Activated T-cell treated with anti-CD3 and anti-CD28 coated beads, Interleukin-2, amount 50 U/mL, for 72 hours (primary cell): ENCODE measurements at regions not wholly inside any gene's neighbourhood (a gene's known extent, or its start where the extent isn't known, plus 50 kb on each side); places are given as distances from the start of the nearest gene placed in this dataset.

Experiments used
- ATAC-seq, 2 donors: fragments of 150-1000 bp; cut with Tn5 transposase; replicated peaks in 1 of 2; 2 replicates each; pipeline ENCODE4 v1.10.0; 2021; ENCODE audit warnings: moderate library complexity in 2 of 2, mild to moderate bottlenecking in 1 of 2
- DNase-seq, 2 donors: peaks; one replicate each; pipeline ENCODE4 v3.0.0; 2021 to 2022; ENCODE audit warnings: mixed read lengths in 1 of 2
- H3K27ac Mint-ChIP-seq: one replicate; pipeline ENCODE4 v1.8.0; 2022; ENCODE audit warnings: mild to moderate bottlenecking, moderate library complexity, mixed read lengths
- H3K27me3 Mint-ChIP-seq: one replicate; pipeline ENCODE4 v1.8.0; 2022; ENCODE audit warnings: low read depth, mixed read lengths
- H3K36me3 Mint-ChIP-seq, 2 donors: one replicate each; pipeline ENCODE4 v1.8.0; 2022; ENCODE audit warnings: mixed read lengths in 2 of 2, mild to moderate bottlenecking in 1 of 2; ENCODE audit not compliant: insufficient read depth in 2 of 2
- H3K4me1 Mint-ChIP-seq: one replicate; pipeline ENCODE4 v1.8.0; 2022; ENCODE audit warnings: low read depth, mixed read lengths
- H3K4me3 Mint-ChIP-seq, 2 donors: one replicate each; pipeline ENCODE4 v1.8.0; 2022; ENCODE audit warnings: mild to moderate bottlenecking in 2 of 2, mixed read lengths in 2 of 2, moderate library complexity in 2 of 2
- H3K9me3 Mint-ChIP-seq, 2 donors: one replicate each; pipeline ENCODE4 v1.8.0; 2022; ENCODE audit warnings: mixed read lengths in 2 of 2

GRCh38 chr6:40281402-40281801, 305.8 kb downstream of the LRFN2 start:
- Mint-ChIP-seq H3K27me3 (peaks cover 26% of the 10 kb centered on the region), H3K4me1 (no peaks in the 10 kb centered on the region), H3K36me3 (no peaks in the 10 kb centered on the region), H3K9me3 (no peaks in the 10 kb centered on the region), H3K27ac (no peak overlapping the region), H3K4me3 (no peak overlapping the region)
- DNase-seq (no peak), ATAC-seq (no peak)

DNA sequence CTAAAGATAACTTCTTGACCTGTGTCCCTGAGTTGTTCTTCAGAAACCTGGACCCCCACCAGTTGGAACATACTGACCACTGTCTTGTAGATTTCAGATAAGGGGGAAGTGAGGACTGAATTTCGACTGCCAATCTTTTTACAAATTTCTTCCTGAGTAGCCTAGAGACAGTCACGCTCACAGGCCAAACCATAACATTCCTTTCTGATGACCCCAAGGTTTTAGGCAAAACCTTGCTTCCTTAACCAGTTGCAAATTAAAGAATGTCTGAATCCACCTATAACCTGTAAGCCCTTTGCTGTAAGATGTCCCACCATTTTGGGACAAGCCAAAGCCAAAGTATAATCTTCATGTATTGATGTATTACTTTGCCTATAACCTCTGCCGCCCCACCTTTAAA, 306.9 kb downstream of the LRFN2 start:
- DNase-seq (no peak), ATAC-seq (no peak)
- no peak overlapping the region for H3K27ac Mint-ChIP-seq
- H3K36me3 Mint-ChIP-seq: no peaks in the 10 kb centered on the region
- no peak overlapping the region for H3K4me3 Mint-ChIP-seq
- peaks cover 14% of the 10 kb centered on the region for H3K27me3 Mint-ChIP-seq
- H3K9me3 Mint-ChIP-seq: no peaks in the 10 kb centered on the region
- no peaks in the 10 kb centered on the region for H3K4me1 Mint-ChIP-seq

DNA sequence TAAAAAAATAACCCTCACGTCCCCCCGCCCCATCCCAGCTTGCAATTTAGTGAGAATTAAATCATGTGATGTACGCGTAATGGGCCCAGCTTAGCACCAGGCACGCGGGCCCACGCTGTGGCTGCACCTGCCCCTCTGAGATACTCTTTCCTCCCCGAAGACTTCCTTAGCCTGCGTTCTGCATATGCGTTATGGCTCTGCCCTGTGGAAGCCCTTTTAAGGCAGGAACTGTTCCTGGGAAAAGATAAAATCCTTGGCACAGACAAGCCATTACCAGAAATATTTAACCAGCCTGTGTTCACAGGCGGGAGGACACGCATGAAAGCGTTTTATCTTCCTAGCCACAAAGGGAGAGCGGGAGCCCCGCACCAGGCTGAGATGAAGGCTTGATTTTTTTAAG, 311.0 kb downstream of the LRFN2 start:
- H3K4me3 Mint-ChIP-seq: no peak overlapping the region
- DNase-seq: no peak
- no peak overlapping the region for H3K27ac Mint-ChIP-seq
- H3K27me3 Mint-ChIP-seq: peaks cover 14% of the 10 kb centered on the region
- no peak for ATAC-seq
- H3K36me3 Mint-ChIP-seq: no peaks in the 10 kb centered on the region
- H3K9me3 Mint-ChIP-seq: no peaks in the 10 kb centered on the region
- no peaks in the 10 kb centered on the region for H3K4me1 Mint-ChIP-seq

DNA sequence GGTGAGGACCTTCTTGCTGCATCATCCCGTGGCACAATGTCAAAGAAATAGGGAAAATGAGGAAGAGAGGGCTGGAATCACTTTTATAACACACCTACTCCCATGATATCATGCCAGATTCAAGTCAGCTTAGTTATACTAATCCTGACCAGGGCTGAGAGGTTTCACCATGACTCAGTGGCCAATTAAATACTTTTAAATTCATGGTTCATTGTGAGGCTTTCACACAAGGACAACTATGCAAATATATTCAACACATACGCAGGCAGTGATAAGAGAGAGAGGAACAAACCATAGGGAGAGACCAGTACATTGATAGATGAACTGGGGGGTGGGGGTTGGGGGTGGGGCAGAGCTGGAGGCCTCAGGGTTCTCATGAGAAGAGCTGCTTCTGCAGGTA, 313.1 kb downstream of the LRFN2 start:
- H3K27ac Mint-ChIP-seq: no peak overlapping the region
- no peaks in the 10 kb centered on the region for H3K36me3 Mint-ChIP-seq

GRCh38 chr6:40268614-40269013, 318.6 kb downstream of the LRFN2 start:
- ATAC-seq (no peak), DNase-seq (no peak)
- Mint-ChIP-seq H3K4me1 (no peaks in the 10 kb centered on the region), H3K36me3 (no peaks in the 10 kb centered on the region), H3K4me3 (no peak overlapping the region), H3K27me3 (peaks cover 20% of the 10 kb centered on the region), H3K9me3 (no peaks in the 10 kb centered on the region), H3K27ac (no peak overlapping the region)

More for the DNA sequence above, 313.1 kb downstream of the LRFN2 start:
- no peaks in the 10 kb centered on the region for H3K9me3 Mint-ChIP-seq
- no peak for ATAC-seq
- DNase-seq: no peak
- no peak overlapping the region for H3K4me3 Mint-ChIP-seq
- H3K4me1 Mint-ChIP-seq: no peaks in the 10 kb centered on the region
- H3K27me3 Mint-ChIP-seq: peaks cover 24% of the 10 kb centered on the region

DNA sequence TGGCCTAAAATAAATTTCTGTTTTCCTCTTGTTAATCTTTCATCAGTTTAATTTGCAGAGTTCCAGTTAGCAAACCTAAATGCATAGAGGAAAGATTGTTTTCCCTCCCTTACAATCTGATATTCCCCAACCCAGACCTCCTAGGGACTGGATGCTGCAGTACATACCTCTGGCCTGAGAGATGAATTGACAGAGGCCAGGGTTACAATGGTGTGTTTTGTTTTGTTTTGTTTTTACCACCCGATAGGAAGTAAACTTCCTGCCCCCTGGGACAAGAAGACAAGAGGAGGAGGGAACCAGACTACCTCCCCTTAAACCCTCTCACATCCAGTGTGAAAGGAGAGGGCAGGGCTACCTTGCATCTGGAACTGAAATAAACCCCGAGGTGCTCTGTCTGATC, 319.0 kb downstream of the LRFN2 start:
- Mint-ChIP-seq H3K9me3 (no peaks in the 10 kb centered on the region), H3K36me3 (no peaks in the 10 kb centered on the region), H3K27ac (no peak overlapping the region), H3K4me3 (no peak overlapping the region), H3K4me1 (no peaks in the 10 kb centered on the region), H3K27me3 (peaks cover 16% of the 10 kb centered on the region)
- ATAC-seq (no peak), DNase-seq (no peak)

DNA sequence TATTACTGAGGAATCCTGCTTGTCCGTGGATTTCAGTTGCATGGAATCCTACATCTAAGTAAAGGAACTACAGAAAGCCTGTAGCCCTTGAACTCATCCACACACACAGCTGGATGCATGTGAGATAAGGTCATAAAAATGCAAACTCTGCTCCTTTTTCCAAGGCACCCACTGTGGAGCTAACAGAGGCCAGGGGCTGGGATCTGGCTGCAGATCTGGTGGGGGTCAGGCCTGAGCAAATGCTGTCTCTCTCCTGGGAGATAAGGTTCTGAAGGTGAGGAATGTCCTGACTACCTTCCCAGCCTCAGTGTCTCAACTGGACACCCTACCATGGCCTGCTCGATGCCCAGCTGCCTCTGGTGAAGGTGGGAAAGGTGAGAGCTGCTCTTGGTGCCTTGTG, 321.5 kb downstream of the LRFN2 start:
- H3K9me3 Mint-ChIP-seq: peaks cover 0 to 3% of the 10 kb centered on the region in 2 donors
- H3K27ac Mint-ChIP-seq: no peak overlapping the region
- H3K27me3 Mint-ChIP-seq: peaks cover 5% of the 10 kb centered on the region
- no peak overlapping the region for H3K4me3 Mint-ChIP-seq
- no peaks in the 10 kb centered on the region for H3K4me1 Mint-ChIP-seq
- no peaks in the 10 kb centered on the region for H3K36me3 Mint-ChIP-seq
- DNase-seq (no peak), ATAC-seq (no peak)

DNA sequence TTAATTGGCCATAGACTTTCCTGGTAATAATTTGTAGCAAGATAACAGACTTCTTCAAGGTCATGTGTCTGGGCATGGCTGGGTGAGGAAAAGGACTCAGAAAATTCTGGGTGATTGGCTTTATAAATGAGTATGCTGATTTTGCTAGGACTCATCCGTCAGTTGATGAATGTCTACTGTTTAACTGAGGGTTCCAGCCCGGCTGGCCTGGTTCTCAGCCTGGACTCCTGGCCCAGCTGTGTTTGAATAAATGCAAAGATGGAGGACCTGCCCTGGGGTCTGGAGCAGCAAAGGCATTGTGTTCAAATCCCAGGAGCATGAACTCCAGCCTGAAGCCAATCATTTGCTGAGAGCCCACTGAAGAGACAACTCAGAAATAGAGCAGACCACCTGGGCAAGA, 323.2 kb downstream of the LRFN2 start:
- DNase-seq: no peak
- Mint-ChIP-seq H3K27me3 (no peaks in the 10 kb centered on the region), H3K27ac (no peak overlapping the region), H3K4me1 (no peaks in the 10 kb centered on the region), H3K4me3 (no peak overlapping the region), H3K9me3 (peaks cover 0 to 5% of the 10 kb centered on the region in 2 donors), H3K36me3 (no peaks in the 10 kb centered on the region)
- ATAC-seq: no peak

DNA sequence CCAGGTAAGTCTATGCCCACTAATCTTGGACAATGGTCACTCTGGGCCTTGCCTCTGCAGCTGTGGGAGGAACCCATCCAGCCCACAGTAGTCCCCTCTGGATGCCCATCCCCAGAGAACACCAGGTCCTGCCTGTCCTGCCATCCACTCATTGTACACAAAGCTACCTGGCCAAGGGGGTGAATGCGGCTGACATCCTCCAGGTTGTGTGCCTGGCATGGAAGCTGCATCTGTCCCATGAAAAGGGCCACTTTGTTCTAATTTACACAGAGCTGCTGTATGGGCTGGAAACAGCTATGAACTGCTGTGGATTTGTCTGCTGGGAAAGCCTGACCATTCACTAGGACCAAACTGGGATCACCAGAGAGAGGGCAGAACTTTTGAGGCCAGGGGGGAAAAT, 324.8 kb downstream of the LRFN2 start:
- no peaks in the 10 kb centered on the region for H3K4me1 Mint-ChIP-seq
- no peak overlapping the region for H3K27ac Mint-ChIP-seq
- no peak for DNase-seq
- H3K4me3 Mint-ChIP-seq: no peak overlapping the region
- no peak for ATAC-seq
- H3K36me3 Mint-ChIP-seq: no peaks in the 10 kb centered on the region
- no peaks in the 10 kb centered on the region for H3K27me3 Mint-ChIP-seq
- H3K9me3 Mint-ChIP-seq: peaks cover 0 to 5% of the 10 kb centered on the region in 2 donors

DNA sequence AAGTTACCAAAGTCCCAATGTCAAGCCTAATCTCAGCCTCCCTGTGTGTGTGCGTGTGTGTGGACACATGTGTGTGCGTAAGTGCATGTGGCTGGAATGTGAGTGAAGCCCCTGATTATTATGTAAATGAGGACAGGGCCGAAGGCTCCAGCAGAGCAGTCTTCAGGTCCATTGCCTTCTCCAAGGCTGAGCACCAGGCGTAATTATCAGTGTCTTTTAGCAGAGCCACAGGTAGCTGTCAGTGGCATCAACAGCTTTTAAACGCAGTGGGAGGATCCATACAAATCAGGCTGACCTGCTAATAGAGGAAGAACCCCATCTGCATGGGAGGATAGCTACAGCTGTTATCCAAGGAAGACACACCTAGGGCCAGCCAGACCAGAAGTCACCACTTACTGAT, 324.3 kb upstream of the MOCS1 start:
- DNase-seq (no peak), ATAC-seq (no peak)
- Mint-ChIP-seq H3K36me3 (no peaks in the 10 kb centered on the region), H3K4me3 (no peak overlapping the region), H3K27me3 (peaks cover 5% of the 10 kb centered on the region), H3K4me1 (no peaks in the 10 kb centered on the region), H3K9me3 (peaks cover 0 to 5% of the 10 kb centered on the region in 2 donors), H3K27ac (no peak overlapping the region)

DNA sequence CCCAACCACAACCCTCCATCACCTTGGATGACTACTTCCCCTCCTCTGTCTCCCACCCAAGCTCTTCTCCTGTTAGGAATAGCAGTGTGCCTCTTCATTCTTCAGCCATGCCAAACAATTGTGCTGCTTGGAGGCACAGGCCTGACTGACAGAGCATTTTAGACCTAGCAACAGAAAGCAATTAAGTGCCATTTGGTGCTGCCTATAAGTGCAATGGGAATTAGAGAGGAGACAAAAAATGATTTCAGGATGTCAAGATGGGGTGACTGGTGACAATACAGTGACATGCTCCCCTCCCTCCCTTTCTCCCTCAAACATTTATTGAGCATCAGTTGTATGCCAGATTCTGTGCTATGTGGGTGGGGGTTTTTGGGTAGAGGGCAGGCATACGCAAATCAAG, 322.6 kb upstream of the MOCS1 start:
- Mint-ChIP-seq H3K27ac (no peak overlapping the region), H3K9me3 (peaks cover 0 to 5% of the 10 kb centered on the region in 2 donors), H3K27me3 (peaks cover 5% of the 10 kb centered on the region), H3K36me3 (no peaks in the 10 kb centered on the region), H3K4me3 (no peak overlapping the region), H3K4me1 (no peaks in the 10 kb centered on the region)
- DNase-seq: no peak
- no peak for ATAC-seq

- Mint-ChIP-seq H3K36me3 (no peaks in the 10 kb centered on the region), H3K9me3 (peaks cover 0 to 5% of the 10 kb centered on the region in 2 donors), H3K4me1 (no peaks in the 10 kb centered on the region), H3K27me3 (peaks cover 5% of the 10 kb centered on the region), H3K4me3 (no peak overlapping the region), H3K27ac (no peak overlapping the region)
- DNase-seq: no peak
- ATAC-seq: no peak
Observed at GRCh38 chr6:40256224-40256623, 322.0 kb upstream of the MOCS1 start.

DNA sequence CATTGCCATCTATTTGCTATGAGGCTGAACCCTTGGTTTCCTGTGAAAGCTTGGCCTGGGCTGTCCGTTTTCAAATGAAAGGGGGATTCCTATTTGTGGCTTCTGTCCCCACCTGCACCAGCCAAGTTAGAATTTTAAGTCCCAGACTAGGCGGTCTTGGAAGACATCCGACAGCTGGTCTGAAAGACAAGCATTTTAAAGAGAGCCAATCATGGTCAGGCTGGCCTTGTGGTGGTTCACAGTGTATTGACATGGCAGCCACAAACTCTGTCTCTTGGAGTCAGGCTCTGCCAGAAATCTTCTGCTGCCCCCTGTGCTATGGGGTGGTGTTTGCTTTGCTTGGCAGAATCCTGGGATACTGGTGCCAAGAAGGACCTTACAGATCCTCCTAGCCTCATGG, 319.2 kb upstream of the MOCS1 start:
- Mint-ChIP-seq H3K4me1 (no peaks in the 10 kb centered on the region), H3K27me3 (peaks cover 5% of the 10 kb centered on the region), H3K9me3 (no peaks in the 10 kb centered on the region), H3K27ac (no peak overlapping the region), H3K4me3 (no peak overlapping the region), H3K36me3 (no peaks in the 10 kb centered on the region)
- DNase-seq (no peak), ATAC-seq (no peak)

GRCh38 chr6:40252531-40253258, 318.4 kb upstream of the MOCS1 start:
- Mint-ChIP-seq H3K9me3 (no peaks in the 10 kb centered on the region), H3K27ac (no peak overlapping the region), H3K4me1 (no peaks in the 10 kb centered on the region), H3K36me3 (no peaks in the 10 kb centered on the region), H3K27me3 (peaks cover 12% of the 10 kb centered on the region), H3K4me3 (no peak overlapping the region)
- ATAC-seq (peak; percentile 49 to 86), DNase-seq (no peak)
